Muscle of leg (tissue), 3 donors: ENCODE measurements at regions not wholly inside any gene's neighbourhood (a gene's known extent, or its start where the extent isn't known, plus 50 kb on each side); places are given as distances from the start of the nearest gene placed in this dataset.
A peak's percentile ranks its signal among the peaks of the same experiment; 100 is the strongest.

Source experiments
- DNase-seq: peaks from one replicate; pipeline ENCODE4 v3.0.0; 2013
- H3K27ac ChIP-seq: one replicate; pipeline ENCODE4 v1.5.1; 2013; ENCODE audit warnings: mild to moderate bottlenecking, low read length, control low read depth
- H3K27me3 ChIP-seq: one replicate; pipeline ENCODE4 v1.6.1; 2013; ENCODE audit warnings: low read length; ENCODE audit not compliant: control insufficient read depth, insufficient read depth
- H3K36me3 ChIP-seq: one replicate; pipeline ENCODE4 v1.6.1; 2013; ENCODE audit warnings: low read length; ENCODE audit not compliant: control insufficient read depth, insufficient read depth
- H3K4me1 ChIP-seq: one replicate; pipeline ENCODE4 v1.6.1; 2013; ENCODE audit warnings: low read length; ENCODE audit not compliant: control insufficient read depth, insufficient read depth
- H3K4me3 ChIP-seq: one replicate; pipeline ENCODE4 v1.5.1; 2013; ENCODE audit warnings: low read length, control low read depth
- H3K9me3 ChIP-seq: replicated peaks from 2 replicates; pipeline ENCODE4 v1.6.1; 2013; ENCODE audit warnings: low read depth, low read length; ENCODE audit not compliant: control insufficient read depth
- WGBS: methylation state at CpG from one replicate; pipeline ENCODE4 v1.1.5; 2013; ENCODE audit warnings: missing lambda C conversion rate; ENCODE audit not compliant: insufficient coverage; 5-methylcytosine and 5-hydroxymethylcytosine counted together

GRCh38 chr14:71709987-71710386 lies 222.2 kb upstream of the RGS6 start:
- WGBS = no CpG with 5 or more reads among the region's 7 CpGs
- Histone ChIP-seq H3K4me3 (no peak overlapping the region), H3K4me1 (peaks cover 8% of the 10 kb centered on the region), H3K36me3 (peaks cover 14% of the 10 kb centered on the region), H3K27ac (no peak overlapping the region), H3K9me3 (no peaks in the 10 kb centered on the region), H3K27me3 (no peaks in the 10 kb centered on the region)
- DNase-seq = no peak

DNA sequence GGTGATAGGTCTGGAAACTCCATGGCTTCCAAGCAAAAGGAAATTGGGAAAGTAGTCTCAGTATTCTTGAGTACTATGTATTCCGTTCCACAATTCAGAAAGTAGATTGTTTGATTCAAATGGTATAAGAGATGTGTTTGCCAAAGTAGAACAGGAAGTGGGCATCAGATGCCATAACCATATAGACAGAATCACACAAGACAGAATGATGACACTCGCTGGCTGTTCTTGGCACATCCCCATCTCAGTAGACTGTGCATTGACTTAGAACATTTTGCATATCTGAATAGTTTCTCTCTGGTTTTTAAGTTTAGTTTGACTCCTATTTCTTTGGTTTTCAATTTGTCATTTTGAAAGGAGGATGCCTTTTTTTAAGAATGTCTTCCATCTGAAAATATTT lies 221.1 kb upstream of the RGS6 start:
- no CpG with 5 or more reads among the region's 2 CpGs for WGBS
- Histone ChIP-seq H3K4me3 (no peak overlapping the region), H3K27me3 (no peaks in the 10 kb centered on the region), H3K4me1 (peaks cover 8% of the 10 kb centered on the region), H3K27ac (no peak overlapping the region), H3K9me3 (no peaks in the 10 kb centered on the region), H3K36me3 (peaks cover 7% of the 10 kb centered on the region)
- DNase-seq = no peak

DNA sequence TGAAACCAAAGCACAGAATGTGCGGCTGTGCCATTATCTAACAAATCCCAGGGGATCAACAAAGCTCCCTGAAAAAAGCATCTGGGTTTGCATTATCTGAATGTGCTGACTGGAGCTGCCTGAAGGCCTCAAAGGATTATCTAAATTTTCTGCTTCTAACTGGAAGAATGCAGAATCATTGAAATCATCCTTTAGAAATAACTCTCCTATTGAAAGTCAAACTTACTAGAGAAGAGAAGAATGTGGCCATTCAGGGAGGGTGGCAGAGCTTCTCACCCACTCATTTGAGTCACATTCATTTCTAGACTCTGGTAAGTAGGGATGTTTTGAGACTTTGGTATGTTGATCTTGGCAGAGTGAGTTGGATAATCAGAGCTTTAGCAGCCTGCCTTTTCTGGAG lies 220.6 kb upstream of the RGS6 start:
- Histone ChIP-seq H3K27me3 (no peaks in the 10 kb centered on the region), H3K27ac (no peak overlapping the region), H3K4me1 (peaks cover 8% of the 10 kb centered on the region), H3K4me3 (no peak overlapping the region), H3K36me3 (peaks cover 7% of the 10 kb centered on the region), H3K9me3 (no peaks in the 10 kb centered on the region)
- no peak for DNase-seq
- no CpG with 5 or more reads among the region's 1 CpG for WGBS

- Histone ChIP-seq H3K9me3 (no peaks in the 10 kb centered on the region), H3K27ac (no peak overlapping the region), H3K4me1 (peaks cover 8% of the 10 kb centered on the region), H3K4me3 (no peak overlapping the region), H3K36me3 (peaks cover 7% of the 10 kb centered on the region), H3K27me3 (no peaks in the 10 kb centered on the region)
- WGBS = 63% methylated on average over 1 of the region's 2 CpGs
- no peak for DNase-seq
These were observed 219.8 kb upstream of the RGS6 start for GRCh38 chr14:71712478-71712877.

DNA sequence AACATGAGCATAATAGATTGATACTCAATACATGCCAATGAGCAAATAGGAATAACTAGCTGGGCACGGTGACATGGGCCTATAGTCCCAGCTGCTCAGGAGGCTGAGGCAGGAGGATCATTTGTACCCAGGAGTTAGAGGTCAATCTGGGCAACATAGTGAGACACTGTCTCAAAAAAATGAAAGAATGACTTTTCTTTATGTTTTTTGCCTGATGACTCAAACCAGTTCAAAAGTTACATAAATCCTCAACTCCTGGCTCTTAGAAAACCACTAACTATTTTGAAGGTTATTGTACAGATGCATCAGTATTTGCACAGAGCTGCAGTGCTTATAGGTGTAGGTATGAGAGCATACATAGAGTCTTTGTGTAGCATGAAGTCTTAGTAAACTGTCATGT lies 219.2 kb upstream of the RGS6 start:
- no peak for DNase-seq
- H3K27me3 ChIP-seq = no peaks in the 10 kb centered on the region
- H3K9me3 ChIP-seq = no peaks in the 10 kb centered on the region
- peaks cover 8% of the 10 kb centered on the region for H3K4me1 ChIP-seq
- no peak overlapping the region for H3K27ac ChIP-seq
- H3K4me3 ChIP-seq = no peak overlapping the region
- WGBS = no CpG with 5 or more reads among the region's 1 CpG
- peaks cover 7% of the 10 kb centered on the region for H3K36me3 ChIP-seq

DNA sequence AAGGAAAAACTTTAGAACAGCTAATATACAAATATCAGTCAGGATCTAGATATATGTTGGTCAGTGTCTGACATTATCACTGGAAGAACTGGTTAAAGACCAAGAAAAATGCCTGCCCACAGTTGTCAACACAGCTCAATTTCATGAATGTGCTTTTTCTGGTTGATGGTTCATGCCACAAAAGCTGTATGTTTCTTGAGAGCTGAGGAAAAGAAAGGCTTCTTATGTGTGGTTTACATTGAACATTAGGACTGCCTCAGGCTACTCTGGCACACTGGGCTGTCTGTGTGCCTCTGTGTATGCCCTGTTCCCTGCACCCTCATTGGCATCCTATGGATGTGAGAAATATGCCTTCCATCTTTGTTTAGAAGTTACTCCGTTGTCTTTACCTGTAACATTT lies 218.8 kb upstream of the RGS6 start:
- Histone ChIP-seq H3K9me3 (no peaks in the 10 kb centered on the region), H3K4me3 (no peak overlapping the region), H3K27ac (no peak overlapping the region), H3K36me3 (peaks cover 7% of the 10 kb centered on the region), H3K27me3 (no peaks in the 10 kb centered on the region), H3K4me1 (peaks cover 8% of the 10 kb centered on the region)
- no peak for DNase-seq
- WGBS = no CpG with 5 or more reads among the region's 1 CpG

DNA sequence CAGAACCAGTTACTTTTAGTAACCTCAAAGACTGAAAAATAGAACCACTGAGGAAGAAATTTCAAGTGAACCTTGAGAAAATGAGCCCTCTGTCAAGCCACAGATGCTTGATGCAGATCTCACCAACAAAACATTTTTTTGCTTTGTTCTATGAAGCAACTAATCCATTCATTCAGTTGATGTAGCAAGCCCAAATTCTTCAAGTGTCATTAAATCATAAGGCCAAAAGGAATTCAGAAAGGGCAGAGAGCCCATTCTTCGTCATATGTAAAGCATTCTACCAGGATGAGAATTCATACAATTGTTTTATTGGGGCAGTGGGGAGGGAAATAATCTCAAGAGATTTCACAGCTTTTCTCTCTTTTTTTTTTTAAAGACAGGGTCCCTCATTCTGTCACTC lies 218.0 kb upstream of the RGS6 start:
- Histone ChIP-seq H3K4me1 (peaks cover 8% of the 10 kb centered on the region), H3K36me3 (peaks cover 6% of the 10 kb centered on the region), H3K9me3 (no peaks in the 10 kb centered on the region), H3K27me3 (no peaks in the 10 kb centered on the region), H3K27ac (no peak overlapping the region), H3K4me3 (no peak overlapping the region)
- WGBS = no CpG with 5 or more reads among the region's 1 CpG
- DNase-seq = no peak

DNA sequence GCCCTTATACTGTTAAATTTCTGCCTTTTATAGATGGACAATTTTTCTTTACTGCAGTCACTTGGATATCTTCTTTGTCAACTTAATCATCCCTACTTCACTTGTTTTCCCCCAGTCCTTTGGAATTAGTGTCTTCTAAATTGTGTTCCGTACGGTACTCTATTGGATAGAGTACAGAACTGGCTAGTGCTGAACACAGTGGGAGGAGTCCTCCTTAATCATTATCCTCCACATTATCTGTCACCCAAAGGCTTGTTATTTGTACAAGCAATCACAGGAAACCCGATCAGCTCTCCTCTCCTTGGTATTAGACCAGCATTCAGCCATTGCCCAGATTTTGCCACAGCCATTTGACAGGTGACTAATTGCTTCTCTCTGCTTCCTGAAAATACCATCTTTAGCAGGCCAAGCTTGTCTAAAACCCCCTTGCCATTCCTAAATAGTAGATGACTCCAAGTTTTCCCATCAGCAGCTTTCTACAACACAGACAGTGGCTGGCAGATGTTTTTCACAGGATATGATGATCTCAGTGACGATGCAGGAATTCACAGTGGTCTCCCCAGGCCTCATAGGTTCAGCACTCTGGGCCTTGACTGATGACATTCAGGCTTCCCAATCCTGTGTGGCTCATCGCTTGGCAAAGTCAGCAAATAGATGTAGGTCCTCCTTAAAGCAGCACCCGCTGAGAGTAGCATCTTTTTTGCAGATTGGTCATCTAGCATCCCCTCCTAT lies 216.0 kb upstream of the RGS6 start:
- Histone ChIP-seq H3K27me3 (no peaks in the 10 kb centered on the region), H3K36me3 (no peaks in the 10 kb centered on the region), H3K4me3 (no peak overlapping the region), H3K27ac (no peak overlapping the region), H3K4me1 (peaks cover 8% of the 10 kb centered on the region), H3K9me3 (no peaks in the 10 kb centered on the region)
- WGBS = 88% methylated on average over 3 of the region's 6 CpGs
- no peak for DNase-seq

DNA sequence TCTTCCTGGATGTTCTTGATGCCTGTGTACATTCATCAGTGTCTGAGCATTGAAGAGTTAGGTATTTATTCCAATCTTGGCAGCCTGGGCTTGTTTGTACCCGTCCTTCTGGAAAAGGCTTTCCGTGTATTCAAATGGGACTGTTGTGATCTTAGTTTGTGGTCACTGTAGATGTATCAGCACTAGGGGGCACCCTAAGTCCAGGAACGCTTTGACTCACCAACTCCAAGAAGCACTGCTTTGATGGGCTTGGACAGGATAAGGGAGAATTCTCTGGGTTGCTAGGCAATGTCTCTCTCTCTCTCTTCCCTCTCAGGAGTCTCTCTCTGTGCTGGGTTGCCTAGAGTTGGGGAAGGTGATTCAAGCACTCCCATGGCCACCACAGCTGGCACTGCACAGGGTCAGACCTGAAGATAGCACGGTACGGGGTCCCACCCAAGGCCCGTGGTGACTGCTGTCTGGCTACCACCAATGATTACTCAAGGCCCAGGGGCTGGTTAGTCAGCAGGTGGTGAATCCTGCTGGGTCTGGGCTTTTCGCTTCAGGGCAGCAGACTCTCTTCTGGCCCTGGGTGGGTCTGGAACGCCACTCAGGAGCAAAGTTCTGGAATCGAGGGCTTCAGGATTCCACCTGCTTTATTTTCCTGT lies 211.1 kb upstream of the RGS6 start:
- H3K36me3 ChIP-seq = peaks cover 5% of the 10 kb centered on the region
- H3K4me1 ChIP-seq = peaks cover 2% of the 10 kb centered on the region
- H3K4me3 ChIP-seq = no peak overlapping the region
- 96% methylated on average over 8 of the region's 9 CpGs for WGBS
- DNase-seq = peak; percentile 57
- H3K27ac ChIP-seq = no peak overlapping the region
- no peaks in the 10 kb centered on the region for H3K27me3 ChIP-seq
- no peaks in the 10 kb centered on the region for H3K9me3 ChIP-seq

GRCh38 chr14:71721791-71722190 lies 210.4 kb upstream of the RGS6 start:
- no peak overlapping the region for H3K27ac ChIP-seq
- no peaks in the 10 kb centered on the region for H3K27me3 ChIP-seq
- no peaks in the 10 kb centered on the region for H3K9me3 ChIP-seq
- H3K4me1 ChIP-seq = peaks cover 5% of the 10 kb centered on the region
- H3K4me3 ChIP-seq = no peak overlapping the region
- no CpG with 5 or more reads among the region's 3 CpGs for WGBS
- no peak for DNase-seq
- H3K36me3 ChIP-seq = peaks cover 5% of the 10 kb centered on the region
